H1 (cell line): ENCODE measurements at regions not wholly inside any gene's neighbourhood (a gene's known extent, or its start where the extent isn't known, plus 50 kb on each side); places are given as distances from the start of the nearest gene placed in this dataset.

ENCODE experiments used
- CTCF ChIP-seq, 3 experiments: IDR thresholded peaks; 1 replicate in 2 of 3; 2 replicates in 1 of 3; pipeline versions ENCODE4 v1.5.1 to v1.6.1; 2011; ENCODE audit warnings: low read length in 3 of 3, mild to moderate bottlenecking in 3 of 3, inconsistent platforms in 2 of 3, low read depth in 1 of 3, moderate library complexity in 1 of 3; ENCODE audit not compliant: insufficient read depth in 1 of 3; ENCODE audit errors: control extremely low read depth in 1 of 3
- JUN ChIP-seq: IDR thresholded peaks from 2 replicates; pipeline ENCODE4 v1.6.1; 2011; ENCODE audit warnings: low read depth, mild to moderate bottlenecking, improper control_type of control experiment, low read length
- JUND ChIP-seq: IDR thresholded peaks from 2 replicates; pipeline ENCODE4 v1.6.1; 2011; ENCODE audit warnings: mild to moderate bottlenecking, improper control_type of control experiment, low read length
- KDM1A ChIP-seq: fragments of 200-600, 300-600 bp; sonication (generic); IDR thresholded peaks from 2 replicates; pipeline ENCODE4 v1.7.1; 2016; ENCODE audit warnings: mild to moderate bottlenecking, low read length, borderline replicate concordance
- POLR2A ChIP-seq, 2 experiments: IDR thresholded peaks; 1 replicate in 1 of 2; 2 replicates in 1 of 2; pipeline ENCODE4 v1.6.1; 2011; ENCODE audit warnings: low read depth in 2 of 2, low read length in 2 of 2, mild to moderate bottlenecking in 2 of 2; ENCODE audit errors: control extremely low read depth in 1 of 2
- SUZ12 ChIP-seq: fragments of 200-600 bp; sonication (generic); IDR thresholded peaks from 2 replicates; pipeline ENCODE4 v1.6.1; 2012; ENCODE audit warnings: mild to moderate bottlenecking, inconsistent platforms, low read length, moderate library complexity, mixed read lengths
- YY1 ChIP-seq: IDR thresholded peaks from 2 replicates; pipeline ENCODE4 v1.6.1; 2011; ENCODE audit warnings: low read depth, mild to moderate bottlenecking, low read length
- ZNF274 ChIP-seq: IDR thresholded peaks from 2 replicates; pipeline ENCODE4 v1.7.0; 2012; ENCODE audit warnings: low read length, borderline replicate concordance; ENCODE audit errors: extremely low read depth

- TF ChIP-seq YY1 (no peak), JUN (no peak), CTCF (IDR thresholded peaks at IDR 0.05; ENCODE audit: control extremely low read depth in 1 of 3, insufficient read depth in 1 of 3, low read depth in 1 of 3, low read length in 3 of 3) (no peak), KDM1A (no peak), POLR2A (IDR thresholded peaks at IDR 0.05; ENCODE audit: control extremely low read depth in 1 of 2, low read depth in 2 of 2, low read length in 2 of 2) (no peak), ZNF274 (no peak), JUND (no peak), SUZ12 (no peak)
Observed at GRCh38 chr18:77547757-77548156, 298.1 kb downstream of the GALR1 start.
